OCI-LY3 (cell line): ENCODE measurements at regions not wholly inside any gene's neighbourhood (a gene's known extent, or its start where the extent isn't known, plus 50 kb on each side); places are given as distances from the start of the nearest gene placed in this dataset.

Experiments
- H2AFZ ChIP-seq: fragments of 200-600, 300-600 bp; shearing (Covaris generic); 2 replicates; pipeline ENCODE4 v1.6.0; 2014; ENCODE audit warnings: antibody characterized with exemption, low read depth, low read length
- H3K27ac ChIP-seq: fragments of 200-600, 300-600 bp; sonication (generic); 2 replicates; pipeline ENCODE4 v1.5.1; 2014; ENCODE audit warnings: mild to moderate bottlenecking, low read length, moderate library complexity, mixed read lengths
- H3K27me3 ChIP-seq: fragments of 200-600, 300-600 bp; sonication (generic); 2 replicates; pipeline ENCODE4 v1.6.1; 2014; ENCODE audit warnings: low read depth, low read length, mixed read lengths
- H3K36me3 ChIP-seq: fragments of 200-600, 300-600 bp; sonication (generic); replicated peaks from 2 replicates; pipeline ENCODE3; 2014; ENCODE audit warnings: low read depth, low read length, mixed read lengths
- H3K4me1 ChIP-seq: fragments of 300-600, 200-600 bp; sonication (generic); 2 replicates; pipeline ENCODE4 v1.6.1; 2014; ENCODE audit warnings: low read length, mixed read lengths
- H3K4me2 ChIP-seq: fragments of 200-600, 300-600 bp; sonication (generic); 2 replicates; pipeline ENCODE4 v1.6.1; 2014; ENCODE audit warnings: low read length, mixed read lengths
- H3K4me3 ChIP-seq: fragments of 300-600, 200-600 bp; sonication (generic); 2 replicates; pipeline ENCODE4 v1.5.1; 2014; ENCODE audit warnings: antibody characterized with exemption, mild to moderate bottlenecking, low read length, moderate library complexity
- H3K79me2 ChIP-seq: fragments of 300-600, 200-600 bp; shearing (Covaris generic); 2 replicates; pipeline ENCODE4 v1.6.1; 2014; ENCODE audit warnings: mild to moderate bottlenecking, low read length, mixed read lengths
- H3K9ac ChIP-seq: fragments of 300-600, 200-600 bp; shearing (Covaris generic); 2 replicates; pipeline ENCODE4 v1.6.0; 2014; ENCODE audit warnings: mild to moderate bottlenecking, low read length, moderate library complexity
- H3K9me3 ChIP-seq: fragments of 200-600, 300-600 bp; shearing (Covaris generic); 2 replicates; pipeline ENCODE4 v1.6.1; 2014; ENCODE audit warnings: low read length, mixed read lengths; ENCODE audit not compliant: insufficient read depth
- H4K20me1 ChIP-seq: fragments of 200-600, 300-600 bp; sonication (generic); 2 replicates; pipeline ENCODE4 v1.6.1; 2016; ENCODE audit warnings: low read length, mixed read lengths; ENCODE audit not compliant: insufficient read depth
- EZH2phosphoT487 ChIP-seq: fragments of 200-600 bp; shearing (Covaris generic); IDR thresholded peaks from 2 replicates; pipeline ENCODE4 v1.6.1; 2018; ENCODE audit warnings: antibody characterized with exemption, mixed run types, low read depth
- TF ChIP-seq, protein P1 (sequence below): fragments of 200-600, 300-600 bp; sonication (generic); IDR thresholded peaks from 2 replicates; pipeline ENCODE4 v1.5.1; 2014; ENCODE audit warnings: antibody characterized with exemption, low read length, low read depth

GRCh38 chr10:44724415-44725174 lies 186.5 kb upstream of the TMEM72 start:
- Histone ChIP-seq H3K9me3 (no peaks in the 10 kb centered on the region), H3K4me2 (peak overlapping the region; percentile 35), H3K27me3 (no peaks in the 10 kb centered on the region; the same call in 1 of the 2 replicates), H3K79me2 (no peaks in the 10 kb centered on the region), H3K36me3 (no peaks in the 10 kb centered on the region), H3K4me3 (no peak overlapping the region), H4K20me1 (no peaks in the 10 kb centered on the region), H3K9ac (no peak overlapping the region), H3K27ac (no peak overlapping the region), H2AFZ (no peak overlapping the region), H3K4me1 (peaks cover 25% of the 10 kb centered on the region)
- no peak for TF ChIP-seq EZH2phosphoT487
- TF ChIP-seq, protein P1, sequence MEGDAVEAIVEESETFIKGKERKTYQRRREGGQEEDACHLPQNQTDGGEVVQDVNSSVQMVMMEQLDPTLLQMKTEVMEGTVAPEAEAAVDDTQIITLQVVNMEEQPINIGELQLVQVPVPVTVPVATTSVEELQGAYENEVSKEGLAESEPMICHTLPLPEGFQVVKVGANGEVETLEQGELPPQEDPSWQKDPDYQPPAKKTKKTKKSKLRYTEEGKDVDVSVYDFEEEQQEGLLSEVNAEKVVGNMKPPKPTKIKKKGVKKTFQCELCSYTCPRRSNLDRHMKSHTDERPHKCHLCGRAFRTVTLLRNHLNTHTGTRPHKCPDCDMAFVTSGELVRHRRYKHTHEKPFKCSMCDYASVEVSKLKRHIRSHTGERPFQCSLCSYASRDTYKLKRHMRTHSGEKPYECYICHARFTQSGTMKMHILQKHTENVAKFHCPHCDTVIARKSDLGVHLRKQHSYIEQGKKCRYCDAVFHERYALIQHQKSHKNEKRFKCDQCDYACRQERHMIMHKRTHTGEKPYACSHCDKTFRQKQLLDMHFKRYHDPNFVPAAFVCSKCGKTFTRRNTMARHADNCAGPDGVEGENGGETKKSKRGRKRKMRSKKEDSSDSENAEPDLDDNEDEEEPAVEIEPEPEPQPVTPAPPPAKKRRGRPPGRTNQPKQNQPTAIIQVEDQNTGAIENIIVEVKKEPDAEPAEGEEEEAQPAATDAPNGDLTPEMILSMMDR, result no peak

GRCh38 chr10:44725404-44725803 lies 185.7 kb upstream of the TMEM72 start:
- H3K79me2 ChIP-seq, result no peaks in the 10 kb centered on the region
- no peak overlapping the region for H3K9ac ChIP-seq
- no peaks in the 10 kb centered on the region for H3K9me3 ChIP-seq
- no peaks in the 10 kb centered on the region; the same call in 1 of the 2 replicates for H3K27me3 ChIP-seq
- peak overlapping the region; percentile 35 for H3K4me2 ChIP-seq
- H3K27ac ChIP-seq, result no peak overlapping the region
- H3K4me1 ChIP-seq, result peaks cover 25% of the 10 kb centered on the region
- H2AFZ ChIP-seq, result no peak overlapping the region
- no peak overlapping the region for H3K4me3 ChIP-seq
- H4K20me1 ChIP-seq, result no peaks in the 10 kb centered on the region
- no peaks in the 10 kb centered on the region for H3K36me3 ChIP-seq
- no peak for TF ChIP-seq EZH2phosphoT487
- TF ChIP-seq, protein P1, result no peak

DNA sequence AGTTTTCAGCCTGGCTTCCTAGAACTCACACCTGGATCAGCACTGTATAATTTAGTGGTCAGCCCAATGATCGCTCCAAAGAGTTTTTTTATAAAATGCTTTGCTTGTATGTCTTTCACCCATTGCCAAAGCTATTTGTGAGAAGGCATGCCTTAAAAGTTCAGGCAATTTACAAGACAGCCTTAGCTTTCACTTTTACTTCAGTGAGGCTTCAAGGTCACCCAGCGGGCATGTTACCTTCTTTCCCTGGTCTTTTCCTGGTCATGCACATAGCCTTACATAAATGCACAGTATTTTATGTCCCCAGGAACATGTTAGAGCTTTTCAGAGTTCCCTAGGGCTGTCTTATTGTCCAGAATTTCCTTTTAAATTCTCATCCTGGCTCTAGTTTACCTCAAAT lies 179.9 kb upstream of the TMEM72 start:
- Histone ChIP-seq H3K79me2 (no peaks in the 10 kb centered on the region), H3K4me1 (no peaks in the 10 kb centered on the region), H3K9me3 (no peaks in the 10 kb centered on the region), H3K4me3 (no peak overlapping the region), H3K36me3 (no peaks in the 10 kb centered on the region), H3K27ac (no peak overlapping the region), H2AFZ (no peak overlapping the region), H4K20me1 (no peaks in the 10 kb centered on the region), H3K27me3 (no peaks in the 10 kb centered on the region), H3K9ac (no peak overlapping the region), H3K4me2 (no peak overlapping the region)
- TF ChIP-seq EZH2phosphoT487, result no peak
- TF ChIP-seq, protein P1, result no peak

GRCh38 chr10:44733501-44734488 lies 177.3 kb upstream of the TMEM72 start:
- H3K27me3 ChIP-seq, result no peaks in the 10 kb centered on the region
- no peak overlapping the region for H3K27ac ChIP-seq
- no peak overlapping the region for H3K9ac ChIP-seq
- no peaks in the 10 kb centered on the region for H3K79me2 ChIP-seq
- no peaks in the 10 kb centered on the region for H3K9me3 ChIP-seq
- H2AFZ ChIP-seq, result no peak overlapping the region
- no peaks in the 10 kb centered on the region for H3K36me3 ChIP-seq
- no peaks in the 10 kb centered on the region for H4K20me1 ChIP-seq
- no peak overlapping the region for H3K4me3 ChIP-seq
- H3K4me2 ChIP-seq, result no peak overlapping the region
- H3K4me1 ChIP-seq, result no peaks in the 10 kb centered on the region
- TF ChIP-seq EZH2phosphoT487, result no peak
- TF ChIP-seq, protein P1, result no peak
